ENCODE measurements at regions not wholly inside any gene's neighbourhood (a gene's known extent, or its start where the extent isn't known, plus 50 kb on each side); places are given as distances from the start of the nearest gene placed in this dataset.

GRCh38 chr4:81919810-81920209 lies 448.1 kb upstream of the RASGEF1B start:
- DNase-seq: no peak

GRCh38 chr4:81919223-81919622 lies 447.5 kb upstream of the RASGEF1B start:
- DNase-seq: no peak

- no peak for DNase-seq
Observed at GRCh38 chr4:81915430-81915829, 443.7 kb upstream of the RASGEF1B start.

- no peak for DNase-seq
Observed at GRCh38 chr4:81914623-81915022, 442.9 kb upstream of the RASGEF1B start.

GRCh38 chr4:81913427-81913879 lies 441.7 kb upstream of the RASGEF1B start:
- DNase-seq: no peak

GRCh38 chr4:81912376-81913030 lies 440.8 kb upstream of the RASGEF1B start:
- no peak for DNase-seq

GRCh38 chr4:81906905-81907304 lies 435.2 kb upstream of the RASGEF1B start:
- no peak for DNase-seq

- no peak for DNase-seq
Observed at GRCh38 chr4:81905971-81906370, 434.3 kb upstream of the RASGEF1B start.

- DNase-seq: no peak
Observed at GRCh38 chr4:81904121-81904520, 432.4 kb upstream of the RASGEF1B start.

GRCh38 chr4:81903212-81903611 lies 431.5 kb upstream of the RASGEF1B start:
- no peak for DNase-seq

- DNase-seq: no peak
Observed at GRCh38 chr4:81898862-81899504, 427.3 kb upstream of the RASGEF1B start.

GRCh38 chr4:81896936-81897335 lies 425.2 kb upstream of the RASGEF1B start:
- DNase-seq: no peak

- no peak for DNase-seq
Observed at GRCh38 chr4:81891005-81891996, 419.6 kb upstream of the RASGEF1B start.

- no peak for DNase-seq
Observed at GRCh38 chr4:81884986-81885385, 413.3 kb upstream of the RASGEF1B start.

- no peak for DNase-seq
Observed at GRCh38 chr4:81883530-81884450, 412.1 kb upstream of the RASGEF1B start.

GRCh38 chr4:81883004-81883403 lies 411.3 kb upstream of the RASGEF1B start:
- no peak for DNase-seq

- no peak for DNase-seq
Observed at GRCh38 chr4:81881855-81882621, 410.3 kb upstream of the RASGEF1B start.

GRCh38 chr4:81876106-81876505 lies 404.4 kb upstream of the RASGEF1B start:
- no peak for DNase-seq

- no peak for DNase-seq
Observed at GRCh38 chr4:81874661-81875515, 403.2 kb upstream of the RASGEF1B start.

GRCh38 chr4:81870275-81870674 lies 398.6 kb upstream of the RASGEF1B start:
- no peak for DNase-seq

GRCh38 chr4:81860111-81860510 lies 388.4 kb upstream of the RASGEF1B start:
- no peak for DNase-seq
